GM12891 (cell line): ENCODE measurements at regions not wholly inside any gene's neighbourhood (a gene's known extent, or its start where the extent isn't known, plus 50 kb on each side); places are given as distances from the start of the nearest gene placed in this dataset.
"Not testable (repeated sequence)": the region's sequence is repeated elsewhere in the genome, so short reads cannot be mapped to it uniquely, and the experiment has no call there.

Source experiments
- POLR2A ChIP-seq: IDR thresholded peaks from 2 replicates; pipeline ENCODE4 v1.6.1; 2011; ENCODE audit warnings: low read depth, low read length, control low read depth
- POLR2AphosphoS5 ChIP-seq: IDR thresholded peaks from 2 replicates; pipeline ENCODE4 v1.6.1; 2011; ENCODE audit warnings: low read depth, low read length, control low read depth
- SPI1 ChIP-seq: IDR thresholded peaks from 2 replicates; pipeline ENCODE4 v1.6.1; 2011; ENCODE audit warnings: low read depth, low read length, control low read depth
- TAF1 ChIP-seq: IDR thresholded peaks from 2 replicates; pipeline ENCODE4 v1.6.1; 2011; ENCODE audit warnings: low read depth, low read length, control low read depth

DNA sequence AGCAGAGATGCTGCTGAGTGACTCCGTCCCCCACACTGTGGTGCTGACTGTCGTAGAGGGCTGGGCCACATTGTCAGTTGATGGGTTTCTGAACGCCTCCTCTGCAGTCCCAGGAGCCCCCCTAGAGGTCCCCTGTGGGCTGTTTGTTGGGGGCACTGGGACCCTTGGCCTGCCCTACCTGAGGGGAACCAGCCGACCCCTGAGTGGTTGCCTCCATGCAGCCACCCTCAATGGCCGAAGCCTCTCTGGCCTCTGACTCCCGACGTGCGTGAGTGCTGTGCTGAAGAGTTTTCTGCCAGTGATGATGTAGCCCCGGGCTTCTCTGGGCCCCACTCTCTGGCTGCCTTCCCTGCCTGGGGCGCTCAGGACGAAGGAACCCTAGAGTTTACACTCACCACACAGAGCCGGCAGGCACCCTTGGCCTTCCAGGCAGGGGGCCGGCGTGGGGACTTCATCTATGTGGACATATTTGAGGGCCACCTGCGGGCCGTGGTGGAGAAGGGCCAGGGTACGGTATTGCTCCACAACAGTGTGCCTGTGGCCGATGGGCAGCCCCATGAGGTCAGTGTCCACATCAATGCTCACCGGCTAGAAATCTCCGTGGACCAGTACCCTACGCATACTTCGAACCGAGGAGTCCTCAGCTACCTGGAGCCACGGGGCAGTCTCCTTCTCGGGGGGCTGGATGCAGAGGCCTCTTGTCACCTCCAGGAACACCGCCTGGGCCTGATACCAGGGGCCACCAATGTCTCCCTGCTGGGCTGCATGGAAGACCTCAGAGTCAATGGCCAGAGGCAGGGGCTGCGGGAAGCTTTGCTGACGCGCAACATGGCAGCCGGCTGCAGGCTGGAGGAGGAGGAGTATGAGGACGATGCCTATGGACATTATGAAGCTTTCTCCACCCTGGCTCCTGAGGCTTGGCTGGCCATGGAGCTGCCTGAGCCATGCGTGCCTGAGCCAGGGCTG is 181.1 kb downstream of the TBC1D2B start:
- not testable (repeated sequence) for TF ChIP-seq POLR2A, POLR2AphosphoS5, TAF1, SPI1
